ENCODE measurements at regions not wholly inside any gene's neighbourhood (a gene's known extent, or its start where the extent isn't known, plus 50 kb on each side); places are given as distances from the start of the nearest gene placed in this dataset.
"Not testable (repeated sequence)": the region's sequence is repeated elsewhere in the genome, so short reads cannot be mapped to it uniquely, and the experiment has no call there.

- not testable (repeated sequence) for TF ChIP-seq POLR2A (IDR thresholded peaks at IDR 0.05)
- TF ChIP-seq, protein P1, sequence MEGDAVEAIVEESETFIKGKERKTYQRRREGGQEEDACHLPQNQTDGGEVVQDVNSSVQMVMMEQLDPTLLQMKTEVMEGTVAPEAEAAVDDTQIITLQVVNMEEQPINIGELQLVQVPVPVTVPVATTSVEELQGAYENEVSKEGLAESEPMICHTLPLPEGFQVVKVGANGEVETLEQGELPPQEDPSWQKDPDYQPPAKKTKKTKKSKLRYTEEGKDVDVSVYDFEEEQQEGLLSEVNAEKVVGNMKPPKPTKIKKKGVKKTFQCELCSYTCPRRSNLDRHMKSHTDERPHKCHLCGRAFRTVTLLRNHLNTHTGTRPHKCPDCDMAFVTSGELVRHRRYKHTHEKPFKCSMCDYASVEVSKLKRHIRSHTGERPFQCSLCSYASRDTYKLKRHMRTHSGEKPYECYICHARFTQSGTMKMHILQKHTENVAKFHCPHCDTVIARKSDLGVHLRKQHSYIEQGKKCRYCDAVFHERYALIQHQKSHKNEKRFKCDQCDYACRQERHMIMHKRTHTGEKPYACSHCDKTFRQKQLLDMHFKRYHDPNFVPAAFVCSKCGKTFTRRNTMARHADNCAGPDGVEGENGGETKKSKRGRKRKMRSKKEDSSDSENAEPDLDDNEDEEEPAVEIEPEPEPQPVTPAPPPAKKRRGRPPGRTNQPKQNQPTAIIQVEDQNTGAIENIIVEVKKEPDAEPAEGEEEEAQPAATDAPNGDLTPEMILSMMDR (IDR thresholded peaks at IDR 0.05): not testable (repeated sequence)
These were observed 290.1 kb upstream of the IGF1R start for GRCh38 chr15:98358274-98358673.
